B cell (primary cell): ENCODE measurements at regions not wholly inside any gene's neighbourhood (a gene's known extent, or its start where the extent isn't known, plus 50 kb on each side); places are given as distances from the start of the nearest gene placed in this dataset.

ENCODE experiments used
- CTCF ChIP-seq: fragments of 200-600 bp; IDR thresholded peaks from one replicate; pipeline ENCODE4 v1.8.0; 2022; ENCODE audit warnings: antibody characterized with exemption, mild to moderate bottlenecking
- EZH2 ChIP-seq: IDR thresholded peaks from 2 replicates; pipeline ENCODE4 v1.6.1; 2012; ENCODE audit warnings: borderline replicate concordance, low read depth, mild to moderate bottlenecking, moderate library complexity, low read length; ENCODE audit not compliant: insufficient read depth, poor library complexity, severe bottlenecking

GRCh38 chr16:74141015-74141414 lies 155.6 kb upstream of the PSMD7 start:
- no peak for TF ChIP-seq CTCF
- no peak for TF ChIP-seq EZH2
